GM21423 (cell line): ENCODE measurements at regions not wholly inside any gene's neighbourhood (a gene's known extent, or its start where the extent isn't known, plus 50 kb on each side); places are given as distances from the start of the nearest gene placed in this dataset.

Experiments used
- ATAC-seq: cut with Tn5 transposase; IDR thresholded peaks from one replicate; pipeline ENCODE4 v1.9.1; 2021; ENCODE audit warnings: mild to moderate bottlenecking, moderate library complexity; ENCODE audit not compliant: unreplicated experiment

GRCh38 chr15:31852933-31853799, 177.1 kb upstream of the CHRNA7 start:
- no peak for ATAC-seq

DNA sequence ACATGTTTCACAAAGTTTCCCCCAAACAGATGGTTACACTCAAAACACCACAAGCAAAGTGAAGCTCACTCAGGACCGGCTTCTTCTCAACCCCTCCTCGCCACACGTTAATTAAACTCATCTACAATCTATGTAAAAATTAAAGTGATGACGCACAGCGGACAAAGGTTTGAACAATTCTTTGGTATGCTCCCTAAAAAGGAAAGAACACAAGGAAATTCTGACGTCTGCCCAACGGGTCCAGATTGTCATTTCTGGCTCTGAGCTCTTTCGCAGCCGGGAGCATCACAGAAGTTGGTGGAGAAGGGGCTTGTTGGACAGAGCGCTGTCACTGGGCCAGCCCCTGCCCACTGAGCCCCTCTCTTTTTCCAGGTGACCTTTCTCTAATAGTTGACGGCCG, 173.7 kb upstream of the CHRNA7 start:
- no peak for ATAC-seq

DNA sequence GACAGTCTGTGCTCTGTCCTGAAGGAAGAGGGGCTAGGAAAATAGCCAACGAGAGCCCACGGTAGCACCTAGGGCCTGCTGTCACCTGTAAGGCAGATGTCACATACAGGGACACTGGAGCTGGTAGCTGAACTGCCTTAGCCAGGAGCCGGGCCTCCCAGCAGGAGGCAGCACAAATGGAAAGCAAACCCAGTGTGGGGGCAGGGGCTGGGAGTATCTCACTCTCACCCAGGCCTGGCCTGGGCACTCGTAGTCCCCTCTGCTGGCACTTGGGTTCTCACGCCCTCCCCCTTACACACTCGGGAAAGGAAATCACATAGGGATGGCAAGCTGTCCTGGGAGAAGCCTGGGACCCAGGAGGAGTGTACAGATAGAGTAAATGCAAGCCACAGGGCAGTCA, 173.1 kb upstream of the CHRNA7 start:
- no peak for ATAC-seq

DNA sequence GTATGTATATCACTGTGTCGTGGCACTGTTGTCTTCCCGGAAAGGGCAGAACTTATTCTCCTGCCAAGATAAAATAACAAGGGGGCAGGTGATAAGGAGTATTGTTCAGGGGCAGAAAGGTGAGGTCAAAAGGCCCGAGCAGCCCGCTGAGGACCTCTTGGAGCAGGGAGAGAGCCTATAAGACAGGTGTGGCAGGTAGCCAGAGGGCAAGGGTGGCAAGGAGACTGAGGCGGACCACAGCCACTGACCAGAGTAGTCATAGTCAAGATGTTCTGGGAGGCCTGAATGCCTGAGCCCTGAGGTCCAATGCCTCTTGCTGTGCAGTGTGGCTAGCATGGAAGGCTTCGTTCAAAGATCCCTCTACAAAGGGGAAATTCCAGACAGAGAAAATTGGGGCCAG, 172.3 kb upstream of the CHRNA7 start:
- ATAC-seq = no peak

- ATAC-seq = no peak
These were observed 164.1 kb upstream of the CHRNA7 start for GRCh38 chr15:31866248-31866647.

DNA sequence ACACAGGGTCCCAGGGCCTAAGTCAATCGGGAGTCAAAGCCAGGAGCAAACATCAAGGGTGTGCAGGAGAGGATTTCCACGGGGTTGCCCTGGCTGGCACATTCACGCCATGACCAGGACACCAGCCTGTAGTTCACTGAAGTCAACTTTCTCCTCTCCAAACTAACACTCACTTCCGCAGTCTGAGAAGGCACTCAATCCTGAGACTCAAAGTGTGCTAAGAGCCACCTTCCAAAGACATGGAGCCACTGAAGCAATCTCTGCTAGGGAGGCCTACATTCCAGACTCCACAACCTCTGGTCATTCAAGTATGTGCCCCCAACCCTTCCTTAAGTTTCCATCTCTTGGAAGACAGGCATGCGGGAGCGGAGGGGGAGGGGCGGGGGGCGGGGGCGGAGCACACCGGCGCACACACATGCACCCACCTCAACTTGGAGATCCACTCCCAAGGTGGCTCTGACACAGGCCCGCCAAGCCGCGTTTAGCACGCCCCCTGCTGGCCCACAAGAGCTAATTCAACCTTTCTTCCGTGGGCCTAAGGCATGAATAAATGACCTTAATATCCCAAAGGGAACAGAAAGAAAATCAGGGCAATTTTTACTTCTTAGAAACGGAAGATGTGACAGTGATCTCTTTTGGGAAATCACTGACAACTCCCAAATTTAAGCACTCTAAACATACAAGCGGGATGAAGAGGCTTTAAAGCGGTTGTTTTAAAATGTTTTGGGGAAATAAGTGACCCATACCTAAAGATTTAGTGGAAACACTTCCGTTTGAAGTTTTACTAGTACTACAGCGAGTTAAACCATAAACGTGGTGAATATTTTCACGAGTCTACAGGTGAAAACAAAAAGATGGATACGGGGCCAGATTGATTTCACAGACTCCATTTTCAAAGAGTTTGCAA, 162.5 kb upstream of the CHRNA7 start:
- no peak for ATAC-seq

DNA sequence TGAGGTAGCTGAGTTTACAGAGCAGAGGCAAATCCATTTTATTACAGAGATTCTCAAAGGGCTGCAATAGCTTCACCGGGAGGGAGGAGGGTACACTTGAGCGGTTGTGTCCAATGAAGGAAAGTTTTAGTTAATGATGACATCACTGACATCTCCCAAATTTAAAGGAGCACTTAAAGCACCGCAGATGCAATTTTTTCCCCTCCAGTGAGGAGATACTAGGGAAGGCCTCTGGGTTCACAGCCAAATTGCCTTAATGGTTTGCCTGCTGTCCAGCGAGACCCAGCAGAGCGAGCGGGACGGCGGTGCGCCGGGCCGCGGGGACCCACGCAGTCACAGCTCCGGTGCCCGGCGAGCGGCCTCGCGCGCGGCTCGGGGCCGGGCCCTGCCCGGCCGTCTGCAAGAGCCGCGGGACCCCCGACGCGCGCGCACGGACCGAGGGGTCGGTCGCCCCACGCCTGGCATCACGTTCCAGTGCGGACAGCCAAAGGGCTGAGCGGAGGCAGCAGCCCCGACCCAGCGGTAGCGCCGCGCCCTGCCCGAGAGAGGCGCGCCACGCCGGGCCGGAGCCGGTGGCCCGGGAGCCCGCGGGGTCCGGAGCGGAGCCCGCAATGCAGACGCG, 160.5 kb upstream of the CHRNA7 start:
- peak; percentile 7 for ATAC-seq

GRCh38 chr15:31870328-31871165, 159.8 kb upstream of the CHRNA7 start, which contains the start of gene OTUD7A:
Gene OTUD7A, minus strand, starts transcription at chr15:31870673.
- peak; percentile 88 for ATAC-seq

DNA sequence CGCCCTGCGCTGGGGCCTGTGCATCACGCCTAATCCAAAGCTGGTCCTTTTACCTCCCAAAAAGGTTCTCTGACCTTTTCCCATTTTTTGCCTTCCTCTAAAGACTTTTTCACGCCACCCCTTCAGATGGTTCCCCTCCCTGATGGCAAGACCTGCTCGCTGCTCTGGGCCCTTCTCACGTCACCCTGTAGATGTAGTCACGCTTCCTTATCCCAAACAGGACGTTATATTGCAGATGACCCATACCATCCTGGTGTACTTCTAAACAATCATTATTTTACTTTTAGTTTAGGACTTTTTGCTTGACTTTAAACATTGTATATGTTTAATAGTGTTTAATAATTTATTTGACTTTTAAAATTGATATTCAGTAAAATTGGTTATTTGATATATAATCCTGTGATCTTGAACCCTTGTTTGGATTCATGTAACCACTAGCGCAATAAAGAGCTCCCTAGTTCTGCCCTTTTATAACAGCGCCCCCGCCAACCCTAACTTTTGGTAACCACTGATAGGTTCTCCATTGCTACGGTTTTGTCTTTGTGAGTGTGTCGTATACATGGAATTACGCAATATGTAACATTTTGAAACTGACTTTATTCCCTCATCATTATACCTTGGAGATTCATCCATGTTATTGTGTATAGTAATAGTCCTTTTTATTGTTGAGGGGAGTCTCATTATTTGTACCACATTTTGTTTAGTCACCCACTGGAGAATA, 159.0 kb upstream of the CHRNA7 start:
- ATAC-seq = no peak

DNA sequence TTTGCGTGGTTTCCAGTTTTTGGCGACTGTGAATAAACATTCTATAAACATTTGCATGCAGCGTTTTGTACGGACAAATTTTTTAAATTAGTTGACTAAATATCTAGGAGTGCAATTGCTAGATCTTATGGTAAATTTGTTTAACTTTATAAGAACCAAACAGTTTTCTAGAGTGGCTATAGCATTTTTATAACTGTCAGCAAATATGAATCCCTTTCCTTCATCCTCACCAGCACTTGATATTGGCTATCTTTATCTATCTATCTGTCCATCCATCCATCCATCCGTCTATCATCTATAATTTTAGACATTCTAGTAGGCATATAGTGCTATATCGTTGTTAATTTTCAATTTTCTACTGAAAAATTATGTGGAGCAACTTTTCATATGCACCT, 158.4 kb upstream of the CHRNA7 start:
- no peak for ATAC-seq

GRCh38 chr15:31887246-31887645, 143.1 kb upstream of the CHRNA7 start:
- no peak for ATAC-seq

- ATAC-seq = no peak
These were observed 137.8 kb upstream of the CHRNA7 start for GRCh38 chr15:31892513-31892912.

GRCh38 chr15:31893780-31894179, 136.5 kb upstream of the CHRNA7 start:
- ATAC-seq = no peak

- no peak for ATAC-seq
These were observed 132.6 kb upstream of the CHRNA7 start for GRCh38 chr15:31897746-31898145.

- no peak for ATAC-seq
These were observed 128.8 kb upstream of the CHRNA7 start for GRCh38 chr15:31901501-31901900.

- no peak for ATAC-seq
These were observed 125.3 kb upstream of the CHRNA7 start for GRCh38 chr15:31905054-31905453.

DNA sequence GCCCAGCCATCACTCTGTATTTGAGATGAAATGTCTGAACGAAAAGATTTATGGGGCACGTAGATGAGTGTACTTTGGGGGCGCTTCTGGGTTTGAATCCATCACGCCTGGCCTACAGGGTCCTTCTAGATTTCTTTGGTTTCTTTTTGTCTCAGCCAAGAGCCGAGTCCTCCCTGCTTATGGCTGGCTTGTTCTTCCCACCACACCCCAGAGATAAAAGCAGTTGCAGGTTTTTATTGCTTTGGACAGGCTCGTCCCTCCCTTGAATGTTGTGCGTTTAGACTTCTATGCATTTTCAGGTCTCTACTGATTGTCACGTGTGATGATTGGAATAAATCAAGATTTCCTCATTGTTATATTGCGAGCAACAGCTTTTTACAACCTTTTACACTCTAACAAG, 104.8 kb upstream of the CHRNA7 start:
- no peak for ATAC-seq

DNA sequence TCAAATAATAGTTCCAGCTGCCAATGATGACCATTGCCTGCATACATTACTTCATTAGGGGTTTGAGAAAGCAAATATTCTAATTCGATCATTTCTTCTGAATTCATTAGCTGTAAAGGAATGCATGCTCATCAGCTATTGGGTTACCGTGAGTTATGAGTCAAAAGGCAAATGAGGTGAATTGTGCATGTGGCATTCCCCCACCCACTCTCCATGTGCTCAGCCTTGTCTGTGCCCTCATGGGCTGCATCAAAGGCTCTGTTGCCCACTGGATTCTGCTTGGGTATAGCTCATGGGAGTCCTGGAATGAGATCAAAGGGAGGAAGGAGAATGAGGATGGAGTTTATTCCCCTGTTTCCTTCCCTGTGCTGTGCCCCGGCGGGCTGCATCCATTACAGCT, 99.3 kb upstream of the CHRNA7 start:
- no peak for ATAC-seq

- ATAC-seq = no peak
These were observed 97.7 kb upstream of the CHRNA7 start for GRCh38 chr15:31932576-31932975.

DNA sequence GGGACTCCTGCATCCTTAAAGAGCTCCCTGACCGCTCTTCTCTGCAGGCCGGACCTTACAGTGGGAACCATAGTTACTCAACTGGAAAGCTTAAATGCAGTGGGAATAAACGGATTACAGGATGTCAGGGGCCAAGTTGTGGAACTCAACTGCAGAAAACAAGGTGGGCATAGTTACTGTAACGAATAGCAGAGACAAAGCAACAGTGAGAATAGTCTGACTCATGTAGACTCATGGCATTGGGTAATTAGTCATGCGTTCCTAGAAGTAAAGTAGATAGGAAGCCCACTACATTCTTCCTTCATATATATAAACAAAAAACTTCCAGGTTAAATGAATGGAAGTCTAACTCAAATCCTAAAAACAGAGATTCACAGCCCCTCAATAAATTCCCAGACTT, 95.5 kb upstream of the CHRNA7 start:
- ATAC-seq = no peak
